Hippocampal formation (tissue), 2 donors: ENCODE measurements at regions not wholly inside any gene's neighbourhood (a gene's known extent, or its start where the extent isn't known, plus 50 kb on each side); places are given as distances from the start of the nearest gene placed in this dataset.
"Not testable (repeated sequence)": the region's sequence is repeated elsewhere in the genome, so short reads cannot be mapped to it uniquely, and the experiment has no call there.

Experiments used
- DNase-seq, 2 donors: peaks; one replicate each; lab custom pipeline; 2025; lab: John Stamatoyannopoulos, UW

DNA sequence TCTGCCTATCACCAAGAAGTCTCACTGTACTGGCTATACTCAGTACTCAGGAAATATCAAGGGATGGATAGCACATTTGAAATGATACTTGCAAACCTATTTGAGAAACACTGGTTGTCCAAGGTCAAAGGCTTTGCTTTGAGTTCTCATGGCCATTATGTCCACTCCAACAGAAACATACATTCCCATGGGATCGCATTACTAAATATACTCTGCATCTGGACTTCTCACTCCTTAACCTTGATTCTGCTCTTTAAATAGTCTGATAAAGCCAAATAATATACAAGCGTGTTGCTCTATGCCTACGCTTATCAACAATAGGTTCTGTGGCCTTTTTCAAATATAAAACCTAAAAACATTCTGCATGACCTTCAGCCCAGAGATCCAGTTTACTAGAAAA is 1054.8 kb downstream of the MRPL39 start:
- DNase-seq = no peak

DNA sequence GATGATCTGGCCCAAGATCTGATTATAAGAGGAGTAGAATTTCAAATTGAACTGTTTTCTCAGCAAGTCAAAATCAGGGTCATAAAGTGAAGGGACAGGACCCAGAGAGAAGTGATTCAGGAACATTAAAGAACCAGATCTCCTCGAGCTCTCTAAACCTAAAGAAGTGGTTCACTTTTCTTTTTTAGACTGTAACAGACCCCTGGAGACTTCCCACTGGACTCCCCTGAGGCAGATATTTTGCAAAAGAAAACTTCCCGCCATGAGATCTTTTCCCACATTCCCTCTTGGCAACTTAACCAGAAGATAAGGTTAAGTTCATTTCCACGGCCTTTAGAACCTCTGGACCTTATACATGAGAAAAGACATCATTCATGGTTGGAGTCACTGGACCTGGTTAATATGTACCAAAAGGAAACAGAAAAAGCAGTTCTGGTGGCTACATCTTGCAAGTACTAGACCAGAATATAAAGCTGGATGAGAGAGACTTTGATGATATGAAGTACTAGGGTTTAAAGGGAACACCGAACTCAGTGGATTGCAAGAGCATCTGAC is 1061.4 kb downstream of the MRPL39 start:
- no peak for DNase-seq

DNA sequence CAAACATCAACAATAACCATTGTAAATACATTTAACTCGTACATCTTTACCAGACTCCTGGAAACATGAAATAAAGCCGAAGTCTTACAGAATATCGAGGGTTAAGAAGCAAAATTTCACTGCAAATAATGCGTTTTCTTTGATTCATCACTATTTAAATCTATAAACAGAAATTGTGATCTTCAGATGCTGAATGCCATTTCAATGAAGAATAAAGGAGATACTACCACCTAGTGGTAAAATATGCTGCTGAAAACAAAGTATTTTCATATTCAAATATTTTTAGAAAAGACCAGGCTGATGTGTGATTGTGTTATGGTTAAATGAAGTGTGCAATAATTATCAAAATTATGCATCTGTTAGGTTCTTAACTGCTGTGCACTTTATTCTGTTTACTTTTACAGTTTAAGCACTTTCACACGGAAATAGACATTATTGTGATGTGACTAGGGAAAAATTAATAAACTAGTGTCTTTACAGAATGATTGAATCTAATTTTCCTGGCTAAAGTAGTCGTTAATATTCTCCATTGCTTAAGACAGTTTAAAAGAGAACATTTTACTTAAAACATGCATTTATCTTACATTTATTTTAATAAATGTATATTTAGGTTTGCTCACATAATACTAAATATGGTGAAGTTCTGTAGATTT is 1093.1 kb downstream of the MRPL39 start:
- peak in 1 of 2 donors; percentile 82 for DNase-seq

DNA sequence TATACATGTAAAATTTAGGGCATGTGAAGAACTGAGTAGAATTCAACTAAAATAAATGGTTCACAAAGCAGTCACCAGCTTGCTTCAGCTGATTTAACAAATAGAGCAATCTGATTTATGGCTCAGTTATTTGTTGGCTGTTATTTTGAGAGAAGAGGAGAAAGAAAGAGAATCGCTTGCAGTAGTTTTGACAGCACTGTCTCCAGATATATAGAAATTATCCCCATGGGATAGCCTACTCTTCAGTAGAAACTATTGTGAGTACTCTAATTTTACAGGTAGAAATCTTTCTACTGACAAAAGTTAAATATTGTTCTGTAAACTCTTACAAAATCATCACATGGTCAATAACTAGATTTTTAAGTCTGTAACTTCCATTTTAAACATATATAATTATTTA is 1098.2 kb downstream of the MRPL39 start:
- DNase-seq = no peak

GRCh38 chr21:24486973-24487372 is 1120.3 kb downstream of the MRPL39 start:
- DNase-seq = no peak

DNA sequence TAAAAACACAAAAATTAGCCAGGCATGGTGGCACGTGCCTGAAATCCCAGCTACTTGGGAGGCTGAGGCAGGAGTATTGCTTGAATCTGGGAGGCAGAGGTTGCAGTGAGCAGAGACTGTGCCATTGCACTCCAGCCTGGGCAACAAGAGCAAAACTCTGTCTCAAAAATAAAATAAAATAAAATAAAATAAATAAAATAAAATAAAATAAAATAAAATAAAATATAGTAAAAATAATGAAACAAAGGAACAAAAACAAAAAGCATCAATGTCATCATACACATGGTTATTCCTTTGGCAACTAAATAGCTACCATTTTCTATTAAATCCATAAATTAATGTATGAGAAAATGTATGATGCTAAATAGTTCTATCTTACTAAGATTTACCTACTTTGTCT is 1123.9 kb downstream of the MRPL39 start:
- DNase-seq = not testable (repeated sequence)

- DNase-seq = no peak
These were observed 1136.4 kb downstream of the MRPL39 start for GRCh38 chr21:24470852-24471251.

DNA sequence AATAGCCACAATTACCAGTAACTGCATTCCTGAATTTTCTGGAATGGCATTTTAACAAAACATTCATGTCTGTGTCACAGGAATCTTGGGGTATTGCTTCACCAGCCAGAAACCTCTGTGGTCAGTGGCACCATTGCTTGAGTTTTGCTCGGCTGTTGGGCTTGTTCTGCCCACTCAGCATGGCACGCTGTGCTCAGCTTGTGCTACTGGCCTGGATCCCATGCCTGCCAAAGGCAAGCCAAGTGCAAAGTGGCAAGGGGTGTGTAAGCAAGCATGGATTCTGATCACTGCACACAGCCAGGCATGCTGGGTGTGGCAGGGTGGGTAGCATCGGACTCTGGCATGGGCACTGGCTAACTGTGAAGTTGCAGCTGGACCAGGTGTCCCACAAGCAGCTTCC is 1150.9 kb downstream of the MRPL39 start:
- DNase-seq = no peak

- no peak for DNase-seq
These were observed 1157.2 kb downstream of the MRPL39 start for GRCh38 chr21:24450119-24450518.

- DNase-seq = no peak
These were observed 1161.8 kb downstream of the MRPL39 start for GRCh38 chr21:24445517-24445916.

DNA sequence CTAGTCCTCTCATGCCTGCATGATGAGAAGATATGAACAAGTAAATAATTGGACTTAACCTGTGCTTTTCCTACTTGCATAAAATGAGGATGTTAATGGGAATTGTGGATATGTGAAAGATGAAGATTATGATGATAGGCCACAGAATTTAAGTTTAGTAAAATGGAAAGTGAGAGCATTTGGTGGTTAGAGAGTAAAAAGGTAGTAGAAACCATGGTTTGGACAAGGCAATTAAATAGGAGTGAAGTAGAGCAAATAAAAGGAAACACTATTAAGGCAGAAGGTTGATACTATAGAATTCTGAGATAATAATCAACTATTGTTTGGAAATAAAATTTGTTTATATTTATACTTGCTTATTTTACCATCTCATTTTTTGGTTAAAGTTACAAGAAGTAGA is 1162.5 kb downstream of the MRPL39 start:
- DNase-seq = no peak

DNA sequence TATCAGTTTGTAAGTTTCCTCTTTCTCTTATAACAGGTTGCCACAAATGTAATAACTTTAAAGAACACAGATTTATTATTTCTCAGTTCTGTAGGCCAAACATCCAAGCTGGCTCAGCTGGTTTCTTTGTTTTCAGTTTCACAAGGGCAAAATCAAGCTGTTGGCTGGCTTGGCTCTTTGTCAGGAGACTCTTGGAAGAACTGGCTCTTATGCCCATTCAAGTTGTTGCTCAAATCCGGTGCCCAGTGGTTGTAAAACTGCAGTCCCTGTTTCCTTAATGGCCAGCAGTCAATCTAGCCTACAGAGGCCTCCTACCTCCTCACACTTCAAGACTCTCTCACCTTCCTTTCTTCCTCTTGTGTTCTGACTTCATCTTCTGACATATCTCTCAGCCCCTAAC is 1171.0 kb downstream of the MRPL39 start:
- DNase-seq = peak; percentile 4 to 24

GRCh38 chr21:24428591-24429199 is 1178.6 kb downstream of the MRPL39 start:
- no peak for DNase-seq

GRCh38 chr21:24424776-24425175 is 1182.5 kb downstream of the MRPL39 start:
- no peak for DNase-seq

DNA sequence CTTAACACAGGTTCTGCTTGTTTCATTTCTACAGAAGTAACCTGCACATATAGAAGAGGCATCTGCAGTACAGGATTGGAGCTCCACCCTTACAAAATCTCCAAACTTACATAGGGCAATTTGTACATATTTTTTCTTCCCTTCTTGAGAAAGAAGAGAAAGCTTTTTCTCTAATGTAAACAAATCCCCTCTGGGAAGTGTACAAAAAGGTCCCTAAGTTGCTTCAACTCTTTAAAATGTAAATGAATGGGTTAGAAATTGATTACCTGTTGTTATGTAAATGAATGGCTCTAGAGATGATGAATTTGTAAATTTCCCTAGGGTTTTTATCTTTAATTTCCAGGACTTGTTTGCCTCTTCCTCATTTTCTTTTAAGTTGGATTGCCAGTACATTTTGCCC is 1183.7 kb downstream of the MRPL39 start:
- DNase-seq = no peak

- no peak for DNase-seq
These were observed 1186.6 kb downstream of the MRPL39 start for GRCh38 chr21:24420689-24421088.

GRCh38 chr21:24419641-24420040 is 1187.6 kb downstream of the MRPL39 start:
- DNase-seq = not testable (repeated sequence)

GRCh38 chr21:24418671-24419070 is 1188.6 kb downstream of the MRPL39 start:
- no peak for DNase-seq

- no peak for DNase-seq
These were observed 1195.9 kb downstream of the MRPL39 start for GRCh38 chr21:24411429-24411828.

DNA sequence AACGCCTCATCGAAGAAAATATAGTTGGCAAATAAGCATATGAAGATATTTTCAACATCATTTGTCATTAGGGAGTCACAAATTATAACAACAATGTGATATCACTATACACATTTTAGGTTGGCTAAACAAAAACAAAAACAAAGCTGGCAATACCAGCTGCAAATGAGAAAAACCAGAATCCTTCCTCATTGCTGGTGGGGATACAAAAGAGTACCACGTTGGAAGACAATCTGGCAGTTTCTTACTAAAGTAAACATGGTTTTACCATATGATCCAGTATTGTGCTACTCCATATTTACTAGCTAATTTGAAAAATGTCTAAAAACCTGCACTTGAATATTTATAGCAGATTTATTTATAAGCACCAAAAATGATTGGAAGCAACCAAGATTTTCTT is 1204.1 kb downstream of the MRPL39 start:
- DNase-seq = no peak

- no peak for DNase-seq
These were observed 1211.9 kb downstream of the MRPL39 start for GRCh38 chr21:24395320-24395923.

DNA sequence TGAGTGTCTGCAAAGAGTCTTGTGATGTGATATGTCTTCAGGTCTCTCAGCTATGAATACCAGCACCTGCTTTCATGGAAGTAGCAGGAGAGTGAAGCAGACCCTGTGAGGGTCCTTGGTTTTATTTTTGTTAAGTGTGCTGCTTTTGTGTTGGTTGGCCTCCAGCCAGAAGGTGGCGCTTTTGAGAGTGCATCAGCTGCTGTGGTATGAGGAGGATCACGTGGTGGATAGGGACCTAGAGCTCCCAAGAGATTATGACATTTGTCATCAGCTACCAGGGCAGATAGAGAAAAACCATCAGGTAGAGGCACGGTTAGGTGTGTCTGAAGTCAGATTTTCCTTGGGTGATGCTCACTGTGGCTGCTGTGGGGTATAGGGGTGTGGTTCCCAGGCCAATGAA is 1232.1 kb downstream of the MRPL39 start:
- DNase-seq = no peak

GRCh38 chr21:24372506-24372905 is 1234.8 kb downstream of the MRPL39 start:
- no peak for DNase-seq
